ENCODE measurements at regions not wholly inside any gene's neighbourhood (a gene's known extent, or its start where the extent isn't known, plus 50 kb on each side); places are given as distances from the start of the nearest gene placed in this dataset.

- TF ChIP-seq EZH2 (IDR thresholded peaks at IDR 0.05; ENCODE audit: borderline replicate concordance), result no peak
- TF ChIP-seq CTCF (IDR thresholded peaks at IDR 0.05; ENCODE audit: poor library complexity), result no peak
These were observed 1683.8 kb upstream of the SEL1L start for GRCh38 chr14:83217492-83217891.
